ENCODE measurements at regions not wholly inside any gene's neighbourhood (a gene's known extent, or its start where the extent isn't known, plus 50 kb on each side); places are given as distances from the start of the nearest gene placed in this dataset.

GRCh38 chr11:127506647-127507046, 506.1 kb upstream of the KIRREL3 start:
- Mint-ChIP-seq H3K27ac (no peak overlapping the region), H3K4me1 (0 out of 2 replicates have a peak, but pooled peaks cover 3% of the 10 kb centered on the region), H3K4me3 (no peak overlapping the region), H3K27me3 (ENCODE audit: low read depth) (no peaks in the 10 kb centered on the region), H3K9me3 (peaks cover 9% of the 10 kb centered on the region), H3K36me3 (no peaks in the 10 kb centered on the region)
- DNase-seq (ENCODE audit: low spot score): no peak
- CTCF ChIA-PET: interaction anchor here (0.9 to 1.1 kb wide), 3 partner anchors 13 to 109 kb away, joined by 3 to 9 read pairs (median 4); no protein-coding TSS in a partner anchor
- ATAC-seq: peak; percentile 47; the same call in 1 of the 2 replicates
- TF ChIP-seq JAZF1 (CRISPR knock-in tag; IDR thresholded peaks at IDR 0.05) (no peak), SMAD3 (CRISPR knock-in tag; IDR thresholded peaks at IDR 0.05; ENCODE audit: borderline replicate concordance) (no peak), ZNF317 (CRISPR knock-in tag; IDR thresholded peaks at IDR 0.05; ENCODE audit: borderline replicate concordance, low read depth) (no peak), CREM (CRISPR knock-in tag; IDR thresholded peaks at IDR 0.05) (no peak), EMX1 (CRISPR knock-in tag; IDR thresholded peaks at IDR 0.05) (no peak), TEAD4 (CRISPR knock-in tag; IDR thresholded peaks at IDR 0.05) (no peak), FOXJ3 (CRISPR knock-in tag; IDR thresholded peaks at IDR 0.05; ENCODE audit: borderline replicate concordance) (no peak), ZBTB43 (CRISPR knock-in tag; IDR thresholded peaks at IDR 0.05) (no peak), SP1 (CRISPR knock-in tag; conservative IDR thresholded peaks at IDR 0.05) (no peak)
- POLR2A ChIA-PET: no interaction called here

GRCh38 chr11:127506126-127506525, 505.6 kb upstream of the KIRREL3 start:
- H3K4me1 Mint-ChIP-seq: 0 out of 2 replicates have a peak, but pooled peaks cover 3% of the 10 kb centered on the region
- ChIA-PET CTCF (interaction anchor here (0.9 to 1.1 kb wide), 3 partner anchors 12 to 108 kb away, joined by 3 to 9 read pairs (median 4); no protein-coding TSS in a partner anchor), POLR2A (no interaction called here)
- no peak overlapping the region for H3K4me3 Mint-ChIP-seq
- H3K27me3 Mint-ChIP-seq (ENCODE audit: low read depth): no peaks in the 10 kb centered on the region
- no peaks in the 10 kb centered on the region for H3K36me3 Mint-ChIP-seq
- no peak overlapping the region for H3K27ac Mint-ChIP-seq
- ATAC-seq (no peak), DNase-seq (ENCODE audit: low spot score) (no peak)
- peaks cover 4% of the 10 kb centered on the region; the same call in 1 of the 2 replicates for H3K9me3 Mint-ChIP-seq
- TF ChIP-seq ZSCAN18 (CRISPR knock-in tag; IDR thresholded peaks at IDR 0.05): no peak
- TF ChIP-seq NFYB (CRISPR knock-in tag; conservative IDR thresholded peaks at IDR 0.05; ENCODE audit: low read depth): no peak
- TF ChIP-seq ETV6 (CRISPR knock-in tag; IDR thresholded peaks at IDR 0.05): no peak
- no peak for TF ChIP-seq FOXP1 (CRISPR knock-in tag; IDR thresholded peaks at IDR 0.05; ENCODE audit: borderline replicate concordance)
- TF ChIP-seq KAT7 (CRISPR knock-in tag; IDR thresholded peaks at IDR 0.05; ENCODE audit: borderline replicate concordance): no peak
- no peak for TF ChIP-seq MXD4 (CRISPR knock-in tag; IDR thresholded peaks at IDR 0.05; ENCODE audit: borderline replicate concordance)
- TF ChIP-seq SMAD4 (CRISPR knock-in tag; IDR thresholded peaks at IDR 0.05): no peak
- TF ChIP-seq OVOL2 (CRISPR knock-in tag; IDR thresholded peaks at IDR 0.05; ENCODE audit: borderline replicate concordance): no peak
- no peak for TF ChIP-seq HMGA2 (CRISPR knock-in tag; IDR thresholded peaks at IDR 0.05)

- CTCF ChIA-PET: no interaction called here
- DNase-seq (ENCODE audit: low spot score) (no peak), ATAC-seq (no peak)
- POLR2A ChIA-PET: no interaction called here
- peaks cover 16% of the 10 kb centered on the region for H3K9me3 Mint-ChIP-seq
- no peaks in the 10 kb centered on the region; the same call in 1 of the 2 replicates for H3K27me3 Mint-ChIP-seq (ENCODE audit: low read depth)
- H3K36me3 Mint-ChIP-seq: peaks cover 11% of the 10 kb centered on the region
- H3K27ac Mint-ChIP-seq: no peak overlapping the region
- H3K4me3 Mint-ChIP-seq: no peak overlapping the region
- peaks cover 4% of the 10 kb centered on the region for H3K4me1 Mint-ChIP-seq
- TF ChIP-seq ZNF121 (CRISPR knock-in tag; IDR thresholded peaks at IDR 0.05) (no peak), E2F4 (CRISPR knock-in tag; IDR thresholded peaks at IDR 0.05; ENCODE audit: borderline replicate concordance, low read depth) (no peak), ZSCAN18 (CRISPR knock-in tag; IDR thresholded peaks at IDR 0.05) (no peak), ZNF281 (CRISPR knock-in tag; IDR thresholded peaks at IDR 0.05) (no peak), FOXP1 (CRISPR knock-in tag; IDR thresholded peaks at IDR 0.05; ENCODE audit: borderline replicate concordance) (no peak), E2F1 (CRISPR knock-in tag; IDR thresholded peaks at IDR 0.05) (no peak), IRF1 (CRISPR knock-in tag; IDR thresholded peaks at IDR 0.05) (no peak)
These were observed 495.6 kb upstream of the KIRREL3 start for GRCh38 chr11:127496165-127496564.

All from WTC11 (cell line).